ENCODE measurements at regions not wholly inside any gene's neighbourhood (a gene's known extent, or its start where the extent isn't known, plus 50 kb on each side); places are given as distances from the start of the nearest gene placed in this dataset.

DNA sequence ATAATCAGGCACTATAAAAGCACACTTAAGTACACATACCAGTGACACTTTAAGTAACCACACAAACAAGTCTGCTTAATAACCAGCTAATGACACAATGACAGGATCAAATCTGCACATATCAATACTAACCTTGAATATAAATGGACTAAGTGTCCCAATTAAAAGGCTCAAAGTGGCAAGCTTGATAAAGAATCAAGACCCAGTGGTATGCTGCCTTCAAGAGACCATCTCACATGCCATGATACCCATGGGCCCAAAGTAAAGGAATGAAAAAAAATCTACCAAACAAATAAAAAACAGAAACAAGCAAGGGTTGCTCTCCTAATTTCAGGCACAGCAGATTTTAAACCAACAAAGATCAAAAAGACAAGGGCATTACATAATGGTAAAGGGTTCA, 470.4 kb downstream of the TRHDE start:
- TF ChIP-seq, protein P1, sequence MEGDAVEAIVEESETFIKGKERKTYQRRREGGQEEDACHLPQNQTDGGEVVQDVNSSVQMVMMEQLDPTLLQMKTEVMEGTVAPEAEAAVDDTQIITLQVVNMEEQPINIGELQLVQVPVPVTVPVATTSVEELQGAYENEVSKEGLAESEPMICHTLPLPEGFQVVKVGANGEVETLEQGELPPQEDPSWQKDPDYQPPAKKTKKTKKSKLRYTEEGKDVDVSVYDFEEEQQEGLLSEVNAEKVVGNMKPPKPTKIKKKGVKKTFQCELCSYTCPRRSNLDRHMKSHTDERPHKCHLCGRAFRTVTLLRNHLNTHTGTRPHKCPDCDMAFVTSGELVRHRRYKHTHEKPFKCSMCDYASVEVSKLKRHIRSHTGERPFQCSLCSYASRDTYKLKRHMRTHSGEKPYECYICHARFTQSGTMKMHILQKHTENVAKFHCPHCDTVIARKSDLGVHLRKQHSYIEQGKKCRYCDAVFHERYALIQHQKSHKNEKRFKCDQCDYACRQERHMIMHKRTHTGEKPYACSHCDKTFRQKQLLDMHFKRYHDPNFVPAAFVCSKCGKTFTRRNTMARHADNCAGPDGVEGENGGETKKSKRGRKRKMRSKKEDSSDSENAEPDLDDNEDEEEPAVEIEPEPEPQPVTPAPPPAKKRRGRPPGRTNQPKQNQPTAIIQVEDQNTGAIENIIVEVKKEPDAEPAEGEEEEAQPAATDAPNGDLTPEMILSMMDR (conservative IDR thresholded peaks at IDR 0.05 in 1 of 2, IDR thresholded peaks at IDR 0.05 in 1 of 2; ENCODE audit: extremely low read depth in 1 of 2, insufficient read depth in 1 of 2, low read depth in 1 of 2, low read length in 2 of 2) = no peak
- no peak for TF ChIP-seq EZH2 (IDR thresholded peaks at IDR 0.05; ENCODE audit: borderline replicate concordance, low read length)
